ENCODE measurements at regions not wholly inside any gene's neighbourhood (a gene's known extent, or its start where the extent isn't known, plus 50 kb on each side); places are given as distances from the start of the nearest gene placed in this dataset.
"Not testable (repeated sequence)": the region's sequence is repeated elsewhere in the genome, so short reads cannot be mapped to it uniquely, and the experiment has no call there.

GRCh38 chr3:84734731-84735130 lies 224.1 kb upstream of the CADM2 start:
- H3K9me1 ChIP-seq (ENCODE audit: control insufficient read depth, insufficient read depth, low read length); H3K4me3 ChIP-seq; H4K20me1 ChIP-seq (replicated peaks; ENCODE audit: control insufficient read depth, insufficient read depth, low read length); BruUV-seq (replicated peaks); H3K27ac ChIP-seq (ENCODE audit: extremely low read depth, low read depth, low read length); H3K79me2 ChIP-seq (ENCODE audit: control insufficient read depth, insufficient read depth, low read length); CTCF ChIA-PET (ENCODE audit: low intra/inter-chr PET ratio); in situ Hi-C loops (cut with MboI); H3K9me3 ChIP-seq (replicated peaks; ENCODE audit: control insufficient read depth, insufficient read depth, low read depth, low read length); H3K36me3 ChIP-seq (ENCODE audit: control insufficient read depth, insufficient read depth, low read length); H3K27me3 ChIP-seq (ENCODE audit: control insufficient read depth in 2 of 2, insufficient read depth in 2 of 2, low read length in 2 of 2); ATAC-seq; H3K9ac ChIP-seq (ENCODE audit: insufficient read depth in 1 of 2, low read depth in 2 of 2, low read length in 2 of 2); H2AFZ ChIP-seq (ENCODE audit: low read depth, low read length); DNase-seq (ENCODE audit: extremely low read depth in 1 of 4, low spot score in 3 of 4); intact Hi-C loops (cut with micrococcal nuclease); FAIRE-seq; POLR2A ChIA-PET; H3K4me1 ChIP-seq (replicated peaks in 1 of 2; ENCODE audit: control insufficient read depth in 2 of 2, insufficient read depth in 2 of 2, low read length in 2 of 2); H3K4me2 ChIP-seq (ENCODE audit: insufficient read depth, low read length): not testable (repeated sequence)
- WGBS (ENCODE audit: insufficient coverage, low coverage, missing lambda C conversion rate), result no CpG with 5 or more reads among the region's 1 CpG

- intact Hi-C loops (cut with micrococcal nuclease), result no loop called here
- no peak for TF ChIP-seq ETV5 (CRISPR knock-in tag; IDR thresholded peaks at IDR 0.05; ENCODE audit: low read depth)
- no peak for TF ChIP-seq TAF1 (IDR thresholded peaks at IDR 0.05; ENCODE audit: control insufficient read depth, extremely low read depth, insufficient read depth, low read length, severe bottlenecking)
- TF ChIP-seq ZBTB49 (CRISPR knock-in tag; IDR thresholded peaks at IDR 0.05; ENCODE audit: borderline replicate concordance), result no peak
- no peak for TF ChIP-seq HEY1 (CRISPR knock-in tag; IDR thresholded peaks at IDR 0.05; ENCODE audit: borderline replicate concordance)
- no peak for TF ChIP-seq BCL6 (CRISPR knock-in tag; IDR thresholded peaks at IDR 0.05)
- TF ChIP-seq ZC3H11A (IDR thresholded peaks at IDR 0.05; ENCODE audit: low read depth, low read length), result no peak
- TF ChIP-seq ZEB2 (IDR thresholded peaks at IDR 0.05), result no peak
- TF ChIP-seq FOSL1 (tag; conservative IDR thresholded peaks at IDR 0.05), result no peak
- TF ChIP-seq POLR2AphosphoS5 (IDR thresholded peaks at IDR 0.05; ENCODE audit: control insufficient read depth, insufficient read depth, low read depth, low read length), result no peak
- no peak for TF ChIP-seq ARID1B (IDR thresholded peaks at IDR 0.05)
- no peak for TF ChIP-seq ZNF57 (CRISPR knock-in tag; IDR thresholded peaks at IDR 0.05)
- TF ChIP-seq HNRNPUL1 (IDR thresholded peaks at IDR 0.05; ENCODE audit: low read length), result no peak
- TF ChIP-seq CSDE1 (IDR thresholded peaks at IDR 0.05), result no peak
- no peak for TF ChIP-seq PYGO2 (tag; IDR thresholded peaks at IDR 0.05)
- TF ChIP-seq ZBTB26 (CRISPR knock-in tag; IDR thresholded peaks at IDR 0.05), result no peak
These were observed 220.7 kb upstream of the CADM2 start for GRCh38 chr3:84738086-84738485.

More at GRCh38 chr3:84738086-84738485, 220.7 kb upstream of the CADM2 start:
- no peak for FAIRE-seq
- POLR2A ChIA-PET, result no interaction called here
- H2AFZ ChIP-seq (ENCODE audit: low read depth, low read length), result no peak overlapping the region
- no peak for DNase-seq (ENCODE audit: extremely low read depth in 1 of 4, low spot score in 3 of 4)
- H3K36me3 ChIP-seq (ENCODE audit: control insufficient read depth, insufficient read depth, low read length), result no peaks in the 10 kb centered on the region
- no peaks in the 10 kb centered on the region for H3K27me3 ChIP-seq (ENCODE audit: control insufficient read depth in 2 of 2, insufficient read depth in 2 of 2, low read length in 2 of 2)
- H3K9ac ChIP-seq (ENCODE audit: insufficient read depth in 1 of 2, low read depth in 2 of 2, low read length in 2 of 2), result no peak overlapping the region
- no peak for ATAC-seq
- no peaks in the 10 kb centered on the region for H4K20me1 ChIP-seq (replicated peaks; ENCODE audit: control insufficient read depth, insufficient read depth, low read length)
- CTCF ChIA-PET (ENCODE audit: low intra/inter-chr PET ratio), result no interaction called here
- H3K79me2 ChIP-seq (ENCODE audit: control insufficient read depth, insufficient read depth, low read length), result no peaks in the 10 kb centered on the region
- H3K27ac ChIP-seq (ENCODE audit: extremely low read depth, low read depth, low read length), result no peak overlapping the region
- in situ Hi-C loops (cut with MboI), result no loop called here
- no TSS peak for BruUV-seq (replicated peaks)
- H3K9me1 ChIP-seq (ENCODE audit: control insufficient read depth, insufficient read depth, low read length), result no peaks in the 10 kb centered on the region
- H3K4me3 ChIP-seq, result no peak overlapping the region
- H3K4me2 ChIP-seq (ENCODE audit: insufficient read depth, low read length), result no peak overlapping the region
- H3K4me1 ChIP-seq (replicated peaks in 1 of 2; ENCODE audit: control insufficient read depth in 2 of 2, insufficient read depth in 2 of 2, low read length in 2 of 2), result no peaks in the 10 kb centered on the region
- WGBS (ENCODE audit: insufficient coverage, low coverage, missing lambda C conversion rate), result 0% methylated on average over 2 of the region's 2 CpGs
- no peaks in the 10 kb centered on the region for H3K9me3 ChIP-seq (replicated peaks; ENCODE audit: control insufficient read depth, insufficient read depth, low read depth, low read length)
